Kidney epithelial cell (primary cell): ENCODE measurements at regions not wholly inside any gene's neighbourhood (a gene's known extent, or its start where the extent isn't known, plus 50 kb on each side); places are given as distances from the start of the nearest gene placed in this dataset.

Source experiments
- DNase-seq: peaks from one replicate; pipeline ENCODE4 v3.0.0-alpha.2; 2010; ENCODE audit warnings: low read depth
- H3K27me3 ChIP-seq: 2 replicates; pipeline ENCODE4 v1.6.0; 2011; ENCODE audit warnings: low read length; ENCODE audit not compliant: control insufficient read depth, insufficient read depth
- H3K36me3 ChIP-seq: 2 replicates; pipeline ENCODE4 v1.5.1; 2011; ENCODE audit warnings: low read length; ENCODE audit not compliant: control insufficient read depth, insufficient read depth
- H3K4me3 ChIP-seq: 2 replicates; pipeline ENCODE4 v1.5.1; 2011; ENCODE audit warnings: low read depth, mild to moderate bottlenecking, control low read depth, low read length
- TF ChIP-seq, protein P1 (sequence below): IDR thresholded peaks from 2 replicates; pipeline ENCODE4 v1.5.1; 2011; ENCODE audit warnings: mild to moderate bottlenecking, moderate library complexity, low read length, control low read depth, inconsistent platforms; ENCODE audit not compliant: insufficient read depth, poor library complexity, severe bottlenecking

DNA sequence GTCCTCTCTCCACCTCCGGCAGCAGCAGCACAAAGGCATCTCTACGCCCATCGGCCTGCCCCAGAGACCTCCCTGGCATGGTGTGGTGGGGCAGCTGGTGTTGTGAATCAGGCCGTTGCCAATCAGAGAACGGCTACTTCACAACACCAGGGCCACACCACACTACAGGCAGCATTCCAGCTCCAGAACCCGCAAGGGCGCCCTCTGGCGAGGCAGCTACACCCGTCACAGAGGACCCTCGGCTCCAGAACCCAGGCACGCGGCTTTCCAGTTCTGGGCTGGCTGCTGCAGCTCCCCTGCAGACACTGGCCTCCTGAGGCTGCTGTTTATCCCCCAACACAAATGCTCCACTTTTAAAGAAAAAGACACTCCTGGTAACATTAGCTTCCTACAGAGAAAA is 127.5 kb upstream of the TOPAZ1 start:
- TF ChIP-seq, protein P1, sequence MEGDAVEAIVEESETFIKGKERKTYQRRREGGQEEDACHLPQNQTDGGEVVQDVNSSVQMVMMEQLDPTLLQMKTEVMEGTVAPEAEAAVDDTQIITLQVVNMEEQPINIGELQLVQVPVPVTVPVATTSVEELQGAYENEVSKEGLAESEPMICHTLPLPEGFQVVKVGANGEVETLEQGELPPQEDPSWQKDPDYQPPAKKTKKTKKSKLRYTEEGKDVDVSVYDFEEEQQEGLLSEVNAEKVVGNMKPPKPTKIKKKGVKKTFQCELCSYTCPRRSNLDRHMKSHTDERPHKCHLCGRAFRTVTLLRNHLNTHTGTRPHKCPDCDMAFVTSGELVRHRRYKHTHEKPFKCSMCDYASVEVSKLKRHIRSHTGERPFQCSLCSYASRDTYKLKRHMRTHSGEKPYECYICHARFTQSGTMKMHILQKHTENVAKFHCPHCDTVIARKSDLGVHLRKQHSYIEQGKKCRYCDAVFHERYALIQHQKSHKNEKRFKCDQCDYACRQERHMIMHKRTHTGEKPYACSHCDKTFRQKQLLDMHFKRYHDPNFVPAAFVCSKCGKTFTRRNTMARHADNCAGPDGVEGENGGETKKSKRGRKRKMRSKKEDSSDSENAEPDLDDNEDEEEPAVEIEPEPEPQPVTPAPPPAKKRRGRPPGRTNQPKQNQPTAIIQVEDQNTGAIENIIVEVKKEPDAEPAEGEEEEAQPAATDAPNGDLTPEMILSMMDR: peak; percentile 40
- Histone ChIP-seq H3K36me3 (no peaks in the 10 kb centered on the region), H3K4me3 (no peak overlapping the region), H3K27me3 (no peaks in the 10 kb centered on the region)
- DNase-seq: no peak

DNA sequence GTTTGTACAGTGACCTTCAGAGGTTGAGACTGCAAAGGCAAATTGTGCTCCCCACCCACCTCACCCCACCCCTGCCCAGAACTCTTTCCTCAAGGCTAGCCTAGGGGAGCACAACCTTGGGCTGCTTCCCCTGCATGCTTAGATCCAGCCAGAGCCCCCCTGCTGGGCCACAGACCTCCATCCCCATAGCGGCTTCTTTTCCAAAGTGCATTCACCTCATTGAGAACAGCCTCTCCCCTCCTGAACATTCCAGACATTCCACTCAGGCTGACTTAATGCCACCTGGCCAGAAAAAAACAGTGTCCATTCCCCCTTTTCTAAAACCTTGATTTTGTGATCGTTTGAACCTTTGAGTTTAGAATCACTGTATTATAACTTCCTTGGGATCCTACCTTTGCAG is 124.4 kb upstream of the TOPAZ1 start:
- peak; percentile 19 for DNase-seq
- TF ChIP-seq, protein P1: no peak
- H3K27me3 ChIP-seq: no peaks in the 10 kb centered on the region
- peaks cover 1% of the 10 kb centered on the region for H3K36me3 ChIP-seq
- H3K4me3 ChIP-seq: no peak overlapping the region

DNA sequence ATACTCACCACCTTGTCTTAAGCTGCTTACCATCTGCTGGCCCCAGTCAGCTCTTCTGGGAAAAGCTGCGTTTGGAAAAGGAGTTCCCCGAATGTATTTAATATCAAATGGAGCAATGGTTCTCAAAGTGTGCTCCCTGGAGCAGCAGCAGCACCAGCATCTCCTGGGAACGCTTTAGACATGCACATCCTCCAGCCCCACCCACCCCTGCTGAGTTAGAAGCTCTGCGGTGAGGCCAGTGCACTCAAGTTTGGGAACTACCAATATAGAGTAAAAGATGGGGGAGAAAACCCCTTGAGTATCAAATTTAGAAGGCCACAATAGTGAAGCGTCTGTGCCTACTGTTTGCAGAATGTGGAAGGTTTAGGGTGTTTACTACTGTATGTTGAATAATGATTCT is 124.0 kb upstream of the TOPAZ1 start:
- peaks cover 1% of the 10 kb centered on the region for H3K36me3 ChIP-seq
- H3K4me3 ChIP-seq: no peak overlapping the region
- no peak for DNase-seq
- TF ChIP-seq, protein P1: no peak
- no peaks in the 10 kb centered on the region for H3K27me3 ChIP-seq

DNA sequence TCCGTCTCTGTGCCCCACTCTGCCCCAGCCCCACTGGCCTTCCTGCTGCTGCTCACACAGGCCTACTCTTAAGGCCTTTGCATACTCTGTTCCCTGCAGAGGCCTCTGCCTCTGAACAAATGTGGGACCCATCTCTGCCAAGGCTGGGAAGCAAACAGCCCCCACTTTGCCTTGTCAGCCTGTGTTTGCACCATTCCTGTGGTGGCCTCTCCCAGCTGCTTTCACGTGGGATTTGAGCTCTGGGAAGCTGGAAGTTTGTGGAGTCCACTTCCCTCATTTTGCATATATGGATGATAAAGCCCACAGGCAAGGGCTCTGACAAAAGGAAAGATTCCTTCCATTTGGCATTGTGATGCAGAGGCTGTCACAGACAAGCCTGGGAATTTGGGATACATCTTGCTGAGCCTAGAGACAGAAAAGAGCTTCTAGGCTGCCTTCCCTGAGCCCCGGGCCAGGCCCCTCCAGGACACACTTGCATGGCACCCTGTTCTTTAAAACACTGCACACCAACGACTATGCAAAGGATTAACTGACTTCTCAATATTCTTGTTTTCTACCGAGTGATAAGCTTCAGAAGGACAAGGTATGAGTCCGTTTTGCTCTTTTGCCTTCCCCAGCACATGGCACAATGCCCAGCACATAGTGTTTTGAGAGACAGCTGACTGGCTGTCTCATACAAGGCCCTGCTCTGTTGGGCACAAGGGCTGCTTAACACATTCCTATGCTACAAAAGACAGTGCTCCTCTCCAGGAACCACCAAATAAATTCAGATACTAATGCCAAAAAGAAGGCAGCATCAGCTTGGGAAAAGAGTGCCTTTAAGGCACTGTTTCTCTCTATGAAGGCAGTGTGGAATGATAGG is 120.7 kb upstream of the TOPAZ1 start:
- no peak overlapping the region for H3K4me3 ChIP-seq
- no peaks in the 10 kb centered on the region for H3K27me3 ChIP-seq
- TF ChIP-seq, protein P1: no peak
- peaks cover 1% of the 10 kb centered on the region for H3K36me3 ChIP-seq
- no peak for DNase-seq

DNA sequence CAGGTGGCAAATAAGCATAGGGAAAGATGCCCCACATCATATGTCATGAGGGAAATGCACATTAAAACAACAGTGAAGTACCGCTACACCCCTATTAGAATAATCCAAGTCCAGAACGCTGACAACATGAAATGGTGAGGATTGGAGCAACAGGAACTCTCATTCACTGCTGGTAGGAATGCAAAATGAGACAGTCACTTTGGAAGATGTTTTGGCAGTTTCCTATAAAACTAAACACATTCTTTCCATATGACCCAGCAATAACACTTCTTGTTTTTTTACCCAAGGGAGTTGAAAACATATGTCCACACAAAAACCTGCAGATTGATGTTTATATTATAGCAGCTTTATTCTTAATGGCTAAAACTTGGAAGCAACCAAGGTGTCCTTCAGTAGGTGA is 116.4 kb upstream of the TOPAZ1 start:
- TF ChIP-seq, protein P1: no peak
- no peak for DNase-seq
- H3K36me3 ChIP-seq: no peaks in the 10 kb centered on the region
- peaks cover 2% of the 10 kb centered on the region for H3K27me3 ChIP-seq
- no peak overlapping the region for H3K4me3 ChIP-seq

DNA sequence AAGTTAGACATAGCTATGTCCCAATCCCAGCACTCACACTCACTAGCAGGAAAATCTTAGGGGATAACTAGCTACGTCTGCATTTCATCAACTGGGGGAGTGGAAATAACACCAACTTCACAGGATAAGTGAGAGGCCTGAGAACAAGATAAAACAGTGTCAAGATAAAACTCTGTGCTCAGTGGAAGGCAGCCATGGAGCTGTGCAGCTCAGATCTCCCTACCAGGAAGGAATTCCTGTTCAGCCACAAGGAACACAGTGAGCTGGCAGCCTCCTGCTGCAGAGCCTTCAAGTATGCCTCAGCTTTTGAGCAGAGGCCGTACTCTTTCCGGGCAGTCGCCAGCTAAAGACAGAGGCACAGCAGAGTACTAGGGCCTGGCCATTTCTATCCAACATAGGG is 115.8 kb upstream of the TOPAZ1 start:
- TF ChIP-seq, protein P1: no peak
- no peak overlapping the region for H3K4me3 ChIP-seq
- H3K27me3 ChIP-seq: peaks cover 2% of the 10 kb centered on the region
- no peaks in the 10 kb centered on the region for H3K36me3 ChIP-seq
- no peak for DNase-seq
